H9 (cell line): ENCODE measurements at regions not wholly inside any gene's neighbourhood (a gene's known extent, or its start where the extent isn't known, plus 50 kb on each side); places are given as distances from the start of the nearest gene placed in this dataset.

Experiments used
- DNase-seq: peaks from one replicate; pipeline ENCODE4 v3.0.0-alpha.2; 2017
- H2AFZ ChIP-seq: one replicate; pipeline ENCODE4 v1.6.1; 2013; ENCODE audit warnings: mild to moderate bottlenecking, low read length, control low read depth, moderate library complexity
- H2AK5ac ChIP-seq: 2 replicates; pipeline ENCODE4 v1.6.1; 2013; ENCODE audit warnings: low read length, control low read depth, mixed read lengths; ENCODE audit not compliant: insufficient read length
- H2BK120ac ChIP-seq: one replicate; pipeline ENCODE4 v1.6.1; 2013; ENCODE audit warnings: low read depth, mild to moderate bottlenecking, low read length, control low read depth, inconsistent platforms; ENCODE audit not compliant: poor library complexity, severe bottlenecking
- H2BK12ac ChIP-seq: 2 replicates; pipeline ENCODE4 v1.6.1; 2013; ENCODE audit warnings: low read length, control low read depth, mixed read lengths, low read depth; ENCODE audit not compliant: insufficient read length
- H2BK15ac ChIP-seq: 2 replicates; pipeline ENCODE4 v1.6.1; 2013; ENCODE audit warnings: low read depth, low read length, control low read depth
- H2BK20ac ChIP-seq: one replicate; pipeline ENCODE4 v1.6.1; 2013; ENCODE audit warnings: low read depth, mild to moderate bottlenecking, low read length, control low read depth, inconsistent platforms; ENCODE audit not compliant: poor library complexity, severe bottlenecking
- H2BK5ac ChIP-seq: 2 replicates; pipeline ENCODE4 v1.6.1; 2013; ENCODE audit warnings: low read length, control low read depth, mixed read lengths; ENCODE audit not compliant: insufficient read length
- H3K14ac ChIP-seq: 2 replicates; pipeline ENCODE4 v1.6.1; 2013; ENCODE audit warnings: low read length, control low read depth; ENCODE audit not compliant: insufficient read depth
- H3K18ac ChIP-seq: 2 replicates; pipeline ENCODE4 v1.6.1; 2013; ENCODE audit warnings: low read depth, mild to moderate bottlenecking, mixed read lengths, low read length, control low read depth; ENCODE audit not compliant: insufficient read length
- H3K23ac ChIP-seq: 2 replicates; pipeline ENCODE4 v1.6.1; 2013; ENCODE audit warnings: low read length, control low read depth, mixed read lengths, low read depth; ENCODE audit not compliant: insufficient read length
- H3K23me2 ChIP-seq: 2 replicates; pipeline ENCODE4 v1.6.1; 2013; ENCODE audit warnings: low read depth, mild to moderate bottlenecking, mixed read lengths, low read length, control low read depth; ENCODE audit not compliant: insufficient read length, poor library complexity, severe bottlenecking
- H3K27ac ChIP-seq: 2 replicates; pipeline ENCODE4 v1.5.1; 2013; ENCODE audit warnings: low read length, control low read depth, mixed read lengths, low read depth; ENCODE audit not compliant: insufficient read length
- H3K27me3 ChIP-seq: 2 replicates; pipeline ENCODE4 v1.6.1; 2013; ENCODE audit warnings: low read length, control low read depth, inconsistent platforms; ENCODE audit not compliant: insufficient read depth
- H3K4ac ChIP-seq: 2 replicates; pipeline ENCODE4 v1.6.1; 2013; ENCODE audit warnings: low read depth, mild to moderate bottlenecking, control low read depth, inconsistent platforms, low read length, moderate library complexity
- H3K4me1 ChIP-seq: 2 replicates; pipeline ENCODE4 v1.6.1; 2013; ENCODE audit warnings: low read length, control low read depth, inconsistent platforms; ENCODE audit not compliant: insufficient read depth
- H3K4me2 ChIP-seq: 2 replicates; pipeline ENCODE4 v1.6.1; 2013; ENCODE audit warnings: low read length, control low read depth, mixed read lengths; ENCODE audit not compliant: insufficient read length, insufficient read depth
- H3K56ac ChIP-seq: 2 replicates; pipeline ENCODE4 v1.6.1; 2013; ENCODE audit warnings: low read depth, mild to moderate bottlenecking, mixed read lengths, low read length, control low read depth; ENCODE audit not compliant: insufficient read length
- H3K79me1 ChIP-seq: 2 replicates; pipeline ENCODE4 v1.6.1; 2013; ENCODE audit warnings: low read depth, mild to moderate bottlenecking, moderate library complexity, low read length, control low read depth, inconsistent platforms; ENCODE audit not compliant: insufficient read depth, poor library complexity, severe bottlenecking
- H3K79me2 ChIP-seq: 2 replicates; pipeline ENCODE4 v1.6.1; 2013; ENCODE audit warnings: low read length, control low read depth, inconsistent platforms; ENCODE audit not compliant: insufficient read depth
- H3K9ac ChIP-seq: 2 replicates; pipeline ENCODE4 v1.6.1; 2013; ENCODE audit warnings: low read length, control low read depth, mixed read lengths; ENCODE audit not compliant: insufficient read length; ENCODE audit errors: extremely low read depth
- H3K9me3 ChIP-seq: one replicate; pipeline ENCODE4 v1.6.1; 2013; ENCODE audit warnings: low read depth, low read length, inconsistent platforms; ENCODE audit not compliant: control insufficient read depth
- H3T11ph ChIP-seq: one replicate; pipeline ENCODE4 v1.6.1; 2013; ENCODE audit warnings: mild to moderate bottlenecking, low read length, control low read depth, inconsistent platforms
- H4K20me1 ChIP-seq: one replicate; pipeline ENCODE4 v1.6.1; 2013; ENCODE audit not compliant: control insufficient read depth, insufficient read length, insufficient read depth
- H4K5ac ChIP-seq: 2 replicates; pipeline ENCODE4 v1.6.1; 2013; ENCODE audit warnings: low read depth, mild to moderate bottlenecking, mixed read lengths, low read length, control low read depth; ENCODE audit not compliant: insufficient read length
- H4K8ac ChIP-seq: replicated peaks from 2 replicates; pipeline ENCODE4 v1.6.1; 2013; ENCODE audit warnings: low read length, control low read depth, mixed read lengths, low read depth; ENCODE audit not compliant: insufficient read length
- H4K91ac ChIP-seq: 2 replicates; pipeline ENCODE4 v1.6.1; 2013; ENCODE audit warnings: low read depth, mild to moderate bottlenecking, moderate library complexity, mixed read lengths, low read length, control low read depth; ENCODE audit not compliant: insufficient read length
- H3K27ac Mint-ChIP-seq, 3 experiments: 2 replicates in 2 of 3; 3 replicates in 1 of 3; pipeline ENCODE4 v1.8.0; 2020 to 2021; ENCODE audit warnings: mixed read lengths in 3 of 3, mild to moderate bottlenecking in 1 of 3, moderate library complexity in 1 of 3
- H3K27me3 Mint-ChIP-seq: 2 replicates; pipeline ENCODE4 v1.8.0; 2021; ENCODE audit warnings: low read depth, mild to moderate bottlenecking, moderate library complexity, mixed read lengths
- H3K36me3 Mint-ChIP-seq, 3 experiments: 2 replicates in 2 of 3; 3 replicates in 1 of 3; pipeline ENCODE4 v1.8.0; 2020 to 2021; ENCODE audit warnings: low read depth in 3 of 3, mixed read lengths in 3 of 3; ENCODE audit not compliant: insufficient read depth in 1 of 3
- H3K4me1 Mint-ChIP-seq, 2 experiments: 2 replicates each; pipeline ENCODE4 v1.8.0; 2020; ENCODE audit warnings: mixed read lengths in 2 of 2
- H3K4me3 Mint-ChIP-seq, 2 experiments: 2 replicates in 1 of 2; 3 replicates in 1 of 2; pipeline ENCODE4 v1.8.0; 2020 to 2021; ENCODE audit warnings: mild to moderate bottlenecking in 2 of 2, mixed read lengths in 2 of 2, moderate library complexity in 1 of 2
- H3K9me3 Mint-ChIP-seq, 2 experiments: 2 replicates in 1 of 2; 3 replicates in 1 of 2; pipeline ENCODE4 v1.8.0; 2020; ENCODE audit warnings: mild to moderate bottlenecking in 2 of 2, mixed read lengths in 2 of 2, moderate library complexity in 1 of 2
- CTCF ChIP-seq: fragments of 200-600 bp; sonication (generic); conservative IDR thresholded peaks from 3 replicates; pipeline ENCODE4 v1.8.0; 2021; ENCODE audit warnings: antibody characterized with exemption, mild to moderate bottlenecking
- WGBS: extraction: QIAGEN DNeasy Blood & Tissue Kit; methylation state at CpG from one replicate; pipeline ENCODE4 v1.1.7; 2013; ENCODE audit warnings: missing lambda C conversion rate, low lambda C conversion rate, mixed read lengths; ENCODE audit not compliant: insufficient read length; ENCODE audit errors: extremely low coverage; 5-methylcytosine and 5-hydroxymethylcytosine counted together

GRCh38 chr13:104937881-104938280 lies 1597.6 kb downstream of the EFNB2 start:
- no peak overlapping the region for H2BK120ac ChIP-seq
- no peaks in the 10 kb centered on the region for H4K20me1 ChIP-seq
- H3K9ac ChIP-seq = no peak overlapping the region
- no peaks in the 10 kb centered on the region for H3K23me2 ChIP-seq
- H3K23ac ChIP-seq = no peak overlapping the region
- H2AK5ac ChIP-seq = no peak overlapping the region
- H3K27ac ChIP-seq = no peak overlapping the region
- H2BK15ac ChIP-seq = no peak overlapping the region
- no peaks in the 10 kb centered on the region for H3K27me3 Mint-ChIP-seq
- H3K4ac ChIP-seq = no peak overlapping the region
- no peaks in the 10 kb centered on the region for H3K4me1 Mint-ChIP-seq
- peaks cover 0 to 3% (median 0%) of the 10 kb centered on the region in 3 experiments; a peak in 2 of 7 replicates for H3K36me3 Mint-ChIP-seq
- no peak overlapping the region for H3T11ph ChIP-seq
- peaks cover 2 to 9% of the 10 kb centered on the region in 2 experiments; a peak in 3 of 5 replicates for H3K9me3 Mint-ChIP-seq
- H4K5ac ChIP-seq = no peak overlapping the region
- H4K91ac ChIP-seq = no peak overlapping the region
- H3K56ac ChIP-seq = no peak overlapping the region
- no CpG with 5 or more reads among the region's 7 CpGs for WGBS
- no peak overlapping the region for H3K14ac ChIP-seq
- H2BK5ac ChIP-seq = no peak overlapping the region
- no peaks in the 10 kb centered on the region for H3K79me2 ChIP-seq
- H3K4me1 ChIP-seq = no peaks in the 10 kb centered on the region
- H3K4me3 Mint-ChIP-seq = no peak overlapping the region
- H3K18ac ChIP-seq = no peak overlapping the region
- H2BK20ac ChIP-seq = no peak overlapping the region
- H3K79me1 ChIP-seq = no peaks in the 10 kb centered on the region
- peak overlapping the region in 1 of 3 experiments; percentile 3; a peak in 1 of 7 replicates for H3K27ac Mint-ChIP-seq
- no peaks in the 10 kb centered on the region for H3K27me3 ChIP-seq
- H2BK12ac ChIP-seq = no peak overlapping the region
- H2AFZ ChIP-seq = no peak overlapping the region
- H3K4me2 ChIP-seq = no peak overlapping the region
- no peaks in the 10 kb centered on the region for H3K9me3 ChIP-seq
- DNase-seq = no peak
- no peak overlapping the region for H4K8ac ChIP-seq
- no peak for TF ChIP-seq CTCF
